ENCODE measurements at regions not wholly inside any gene's neighbourhood (a gene's known extent, or its start where the extent isn't known, plus 50 kb on each side); places are given as distances from the start of the nearest gene placed in this dataset.

DNA sequence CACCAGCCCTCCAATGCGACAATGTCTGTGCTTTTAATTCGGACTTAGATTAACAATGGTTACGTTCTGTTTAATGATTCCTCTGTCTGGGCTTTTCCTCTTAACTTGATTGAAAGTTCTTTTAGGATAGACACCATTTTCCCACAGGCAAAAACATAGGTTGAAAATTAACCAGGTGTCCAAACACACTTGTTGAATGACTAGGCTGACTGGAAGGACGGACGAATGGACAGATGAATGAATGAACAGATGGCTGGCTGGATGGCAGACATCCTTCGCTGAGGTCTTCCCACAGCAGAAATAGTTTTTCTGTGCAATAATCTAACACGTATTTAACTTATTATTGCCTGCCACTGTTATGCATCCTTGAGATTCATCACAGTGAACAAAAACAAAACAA lies 298.8 kb downstream of the SRBD1 start:
- TF ChIP-seq, protein P1, sequence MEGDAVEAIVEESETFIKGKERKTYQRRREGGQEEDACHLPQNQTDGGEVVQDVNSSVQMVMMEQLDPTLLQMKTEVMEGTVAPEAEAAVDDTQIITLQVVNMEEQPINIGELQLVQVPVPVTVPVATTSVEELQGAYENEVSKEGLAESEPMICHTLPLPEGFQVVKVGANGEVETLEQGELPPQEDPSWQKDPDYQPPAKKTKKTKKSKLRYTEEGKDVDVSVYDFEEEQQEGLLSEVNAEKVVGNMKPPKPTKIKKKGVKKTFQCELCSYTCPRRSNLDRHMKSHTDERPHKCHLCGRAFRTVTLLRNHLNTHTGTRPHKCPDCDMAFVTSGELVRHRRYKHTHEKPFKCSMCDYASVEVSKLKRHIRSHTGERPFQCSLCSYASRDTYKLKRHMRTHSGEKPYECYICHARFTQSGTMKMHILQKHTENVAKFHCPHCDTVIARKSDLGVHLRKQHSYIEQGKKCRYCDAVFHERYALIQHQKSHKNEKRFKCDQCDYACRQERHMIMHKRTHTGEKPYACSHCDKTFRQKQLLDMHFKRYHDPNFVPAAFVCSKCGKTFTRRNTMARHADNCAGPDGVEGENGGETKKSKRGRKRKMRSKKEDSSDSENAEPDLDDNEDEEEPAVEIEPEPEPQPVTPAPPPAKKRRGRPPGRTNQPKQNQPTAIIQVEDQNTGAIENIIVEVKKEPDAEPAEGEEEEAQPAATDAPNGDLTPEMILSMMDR (IDR thresholded peaks at IDR 0.05; ENCODE audit: low read depth, low read length) = no peak
- no peak for TF ChIP-seq POLR2A (IDR thresholded peaks at IDR 0.05; ENCODE audit: extremely low read depth, insufficient read length)
- TF ChIP-seq, protein P2, sequence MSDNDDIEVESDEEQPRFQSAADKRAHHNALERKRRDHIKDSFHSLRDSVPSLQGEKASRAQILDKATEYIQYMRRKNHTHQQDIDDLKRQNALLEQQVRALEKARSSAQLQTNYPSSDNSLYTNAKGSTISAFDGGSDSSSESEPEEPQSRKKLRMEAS (IDR thresholded peaks at IDR 0.05; ENCODE audit: low read depth, low read length) = no peak
- no peak for TF ChIP-seq MYC (IDR thresholded peaks at IDR 0.05; ENCODE audit: low read depth, low read length)

Measured in NB4 (cell line).